ENCODE measurements at regions not wholly inside any gene's neighbourhood (a gene's known extent, or its start where the extent isn't known, plus 50 kb on each side); places are given as distances from the start of the nearest gene placed in this dataset.

- H3K9me3 ChIP-seq (ENCODE audit: low read depth, low read length): 0 out of 2 replicates have a peak, but pooled peaks cover 3% of the 10 kb centered on the region
These were observed 1254.7 kb downstream of the BRD1 start for GRCh38 chr22:48572951-48573350.

GRCh38 chr22:48570912-48571311 is 1256.8 kb downstream of the BRD1 start:
- TF ChIP-seq FOXP2 (optimal IDR thresholded peaks at IDR 0.05; ENCODE audit: control extremely low read depth, extremely low read length, insufficient read depth): no peak
- TF ChIP-seq POLR2AphosphoS5 (IDR thresholded peaks at IDR 0.05; ENCODE audit: borderline replicate concordance, low read depth, low read length): no peak
- no peak for TF ChIP-seq EZH2 (IDR thresholded peaks at IDR 0.05)
- peaks cover 9% of the 10 kb centered on the region for H3K36me3 ChIP-seq (ENCODE audit: insufficient read depth, low read length)

More at GRCh38 chr22:48572951-48573350, 1254.7 kb downstream of the BRD1 start:
- H3K4me3 ChIP-seq: no peak overlapping the region
- DNase-seq (ENCODE audit: low read depth, low spot score): no peak
- H3K36me3 ChIP-seq (ENCODE audit: insufficient read depth, low read length): peaks cover 9% of the 10 kb centered on the region
- H3K27ac ChIP-seq: no peak overlapping the region
- H3K9ac ChIP-seq (ENCODE audit: insufficient read length): no peak overlapping the region
- no peak for TF ChIP-seq POLR2AphosphoS5 (IDR thresholded peaks at IDR 0.05; ENCODE audit: borderline replicate concordance, low read depth, low read length)
- TF ChIP-seq FOXP2 (optimal IDR thresholded peaks at IDR 0.05; ENCODE audit: control extremely low read depth, extremely low read length, insufficient read depth): no peak
- TF ChIP-seq EZH2 (IDR thresholded peaks at IDR 0.05): no peak

GRCh38 chr22:48569476-48570233 is 1258.0 kb downstream of the BRD1 start:
- Histone ChIP-seq H3K9me3 (ENCODE audit: low read depth, low read length) (0 out of 2 replicates have a peak, but pooled peaks cover 3% of the 10 kb centered on the region), H3K27ac (no peak overlapping the region), H3K36me3 (ENCODE audit: insufficient read depth, low read length) (peaks cover 9% of the 10 kb centered on the region), H3K4me3 (no peak overlapping the region), H3K9ac (ENCODE audit: insufficient read length) (no peak overlapping the region)
- TF ChIP-seq EZH2 (IDR thresholded peaks at IDR 0.05) (no peak), POLR2AphosphoS5 (IDR thresholded peaks at IDR 0.05; ENCODE audit: borderline replicate concordance, low read depth, low read length) (no peak), FOXP2 (optimal IDR thresholded peaks at IDR 0.05; ENCODE audit: control extremely low read depth, extremely low read length, insufficient read depth) (no peak)
- DNase-seq (ENCODE audit: low read depth, low spot score): no peak

More at GRCh38 chr22:48570912-48571311, 1256.8 kb downstream of the BRD1 start:
- no peak overlapping the region for H3K9ac ChIP-seq (ENCODE audit: insufficient read length)
- H3K4me3 ChIP-seq: no peak overlapping the region
- H3K9me3 ChIP-seq (ENCODE audit: low read depth, low read length): 0 out of 2 replicates have a peak, but pooled peaks cover 3% of the 10 kb centered on the region
- H3K27ac ChIP-seq: no peak overlapping the region
- no peak for DNase-seq (ENCODE audit: low read depth, low spot score)

GRCh38 chr22:48568736-48569330 is 1258.8 kb downstream of the BRD1 start:
- no peak for TF ChIP-seq FOXP2 (optimal IDR thresholded peaks at IDR 0.05; ENCODE audit: control extremely low read depth, extremely low read length, insufficient read depth)
- TF ChIP-seq EZH2 (IDR thresholded peaks at IDR 0.05): no peak
- TF ChIP-seq POLR2AphosphoS5 (IDR thresholded peaks at IDR 0.05; ENCODE audit: borderline replicate concordance, low read depth, low read length): no peak
- Histone ChIP-seq H3K4me3 (no peak overlapping the region), H3K36me3 (ENCODE audit: insufficient read depth, low read length) (peaks cover 9% of the 10 kb centered on the region), H3K9ac (ENCODE audit: insufficient read length) (no peak overlapping the region), H3K9me3 (ENCODE audit: low read depth, low read length) (0 out of 2 replicates have a peak, but pooled peaks cover 3% of the 10 kb centered on the region), H3K27ac (no peak overlapping the region)
- DNase-seq (ENCODE audit: low read depth, low spot score): no peak

GRCh38 chr22:48567213-48567975 is 1260.3 kb downstream of the BRD1 start:
- Histone ChIP-seq H3K4me3 (peak overlapping the region; percentile 76), H3K9me3 (ENCODE audit: low read depth, low read length) (0 out of 2 replicates have a peak, but pooled peaks cover 3% of the 10 kb centered on the region), H3K9ac (ENCODE audit: insufficient read length) (no peak overlapping the region), H3K36me3 (ENCODE audit: insufficient read depth, low read length) (peaks cover 9% of the 10 kb centered on the region), H3K27ac (peak overlapping the region; percentile 79; the same call in 1 of the 2 replicates)
- TF ChIP-seq FOXP2 (optimal IDR thresholded peaks at IDR 0.05; ENCODE audit: control extremely low read depth, extremely low read length, insufficient read depth) (no peak), POLR2AphosphoS5 (IDR thresholded peaks at IDR 0.05; ENCODE audit: borderline replicate concordance, low read depth, low read length) (peak; percentile 32; the same call in 1 of the 2 replicates)
- peak; percentile 55 for DNase-seq (ENCODE audit: low read depth, low spot score)

GRCh38 chr22:48566741-48567140 is 1260.9 kb downstream of the BRD1 start:
- Histone ChIP-seq H3K9ac (ENCODE audit: insufficient read length) (no peak overlapping the region), H3K27ac (peak overlapping the region; percentile 79; the same call in 1 of the 2 replicates), H3K9me3 (ENCODE audit: low read depth, low read length) (0 out of 2 replicates have a peak, but pooled peaks cover 3% of the 10 kb centered on the region), H3K36me3 (ENCODE audit: insufficient read depth, low read length) (peaks cover 9% of the 10 kb centered on the region), H3K4me3 (peak overlapping the region; percentile 76)
- TF ChIP-seq FOXP2 (optimal IDR thresholded peaks at IDR 0.05; ENCODE audit: control extremely low read depth, extremely low read length, insufficient read depth) (no peak), POLR2AphosphoS5 (IDR thresholded peaks at IDR 0.05; ENCODE audit: borderline replicate concordance, low read depth, low read length) (no peak), EZH2 (IDR thresholded peaks at IDR 0.05) (no peak)
- no peak for DNase-seq (ENCODE audit: low read depth, low spot score)

- Histone ChIP-seq H3K27ac (no peak overlapping the region), H3K9me3 (ENCODE audit: low read depth, low read length) (0 out of 2 replicates have a peak, but pooled peaks cover 3% of the 10 kb centered on the region), H3K9ac (ENCODE audit: insufficient read length) (no peak overlapping the region), H3K4me3 (no peak overlapping the region), H3K36me3 (ENCODE audit: insufficient read depth, low read length) (peaks cover 9% of the 10 kb centered on the region)
- TF ChIP-seq POLR2AphosphoS5 (IDR thresholded peaks at IDR 0.05; ENCODE audit: borderline replicate concordance, low read depth, low read length): no peak
- TF ChIP-seq FOXP2 (optimal IDR thresholded peaks at IDR 0.05; ENCODE audit: control extremely low read depth, extremely low read length, insufficient read depth): no peak
- no peak for TF ChIP-seq EZH2 (IDR thresholded peaks at IDR 0.05)
- DNase-seq (ENCODE audit: low read depth, low spot score): no peak
These were observed 1261.7 kb downstream of the BRD1 start for GRCh38 chr22:48565901-48566501.
